IMR-90 (cell line): ENCODE measurements at regions not wholly inside any gene's neighbourhood (a gene's known extent, or its start where the extent isn't known, plus 50 kb on each side); places are given as distances from the start of the nearest gene placed in this dataset.

ENCODE experiments used
- ATAC-seq: fragments of 200-7000 bp; cut with Tn5 transposase; 2 replicates; pipeline ENCODE4 v1.9.1; 2020; ENCODE audit warnings: low read depth, mild to moderate bottlenecking, moderate library complexity
- BruUV-seq: library from RNA; stranded (reverse); fragments of 400-500 nt; replicated peaks from 2 replicates; lab custom pipeline; 2021; lab: Mats Ljungman, UMichigan
- CTCF ChIA-PET: fragments of 300-600 bp; formaldehyde crosslinking; extraction: SDS; loops from one replicate; lab custom pipeline; 2021; ENCODE audit warnings: antibody characterized with exemption; lab: Yijun Ruan, JAX
- POLR2A ChIA-PET: fragments of 300-600 bp; sonication (Branson Sonifier 250); formaldehyde crosslinking; loops from one replicate; lab custom pipeline; 2022; ENCODE audit warnings: antibody characterized with exemption; ENCODE audit not compliant: unreplicated experiment; lab: Charles Lee
- DNase-seq: peaks from one replicate; pipeline ENCODE4 v3.0.0; 2013
- H2AFZ ChIP-seq: replicated peaks from 2 replicates; pipeline ENCODE3; 2013; ENCODE audit warnings: low read length, mild to moderate bottlenecking; ENCODE audit not compliant: poor library complexity
- H2AK5ac ChIP-seq: 2 replicates; pipeline ENCODE4 v1.6.1; 2013; ENCODE audit warnings: low read depth, low read length, inconsistent platforms
- H2AK9ac ChIP-seq: replicated peaks from 2 replicates; pipeline ENCODE3; 2013; ENCODE audit warnings: mild to moderate bottlenecking, low read depth, low read length, moderate library complexity; ENCODE audit not compliant: poor library complexity
- H2BK120ac ChIP-seq: 2 replicates; pipeline ENCODE4 v1.6.1; 2013; ENCODE audit warnings: low read depth, low read length, inconsistent platforms
- H2BK15ac ChIP-seq: 3 replicates; pipeline ENCODE4 v1.6.1; 2013; ENCODE audit warnings: low read depth, low read length, inconsistent platforms
- H2BK20ac ChIP-seq: 2 replicates; pipeline ENCODE4 v1.6.1; 2013; ENCODE audit warnings: low read depth, mild to moderate bottlenecking, inconsistent platforms, low read length, moderate library complexity
- H2BK5ac ChIP-seq: 2 replicates; pipeline ENCODE4 v1.6.1; 2013; ENCODE audit warnings: mild to moderate bottlenecking, low read depth, low read length, inconsistent platforms; ENCODE audit not compliant: poor library complexity, severe bottlenecking
- H3K14ac ChIP-seq: replicated peaks from 2 replicates; pipeline ENCODE4 v1.6.1; 2013; ENCODE audit warnings: low read depth, low read length, inconsistent platforms
- H3K18ac ChIP-seq: 2 replicates; pipeline ENCODE4 v1.6.1; 2013; ENCODE audit warnings: low read depth, low read length, control low read depth
- H3K23ac ChIP-seq: 2 replicates; pipeline ENCODE4 v1.6.1; 2013; ENCODE audit warnings: low read depth, low read length, inconsistent platforms
- H3K27ac ChIP-seq: 2 replicates; pipeline ENCODE4 v1.5.1; 2013; ENCODE audit warnings: mild to moderate bottlenecking, control low read depth, low read length; ENCODE audit not compliant: insufficient read depth
- H3K27me3 ChIP-seq: 2 replicates; pipeline ENCODE4 v1.6.1; 2013; ENCODE audit warnings: low read length; ENCODE audit not compliant: control insufficient read depth, insufficient read depth
- H3K36me3 ChIP-seq: 2 replicates; pipeline ENCODE4 v1.6.1; 2013; ENCODE audit warnings: low read length, mixed read lengths; ENCODE audit not compliant: control insufficient read depth, insufficient read depth
- H3K4ac ChIP-seq: 2 replicates; pipeline ENCODE4 v1.6.1; 2013; ENCODE audit warnings: low read depth, low read length, inconsistent platforms
- H3K4me1 ChIP-seq: 2 replicates; pipeline ENCODE4 v1.6.1; 2013; ENCODE audit warnings: low read length, mixed read lengths; ENCODE audit not compliant: control insufficient read depth, insufficient read depth
- H3K4me2 ChIP-seq: 2 replicates; pipeline ENCODE4 v1.6.1; 2013; ENCODE audit warnings: low read depth, mild to moderate bottlenecking, control low read depth, low read length, moderate library complexity
- H3K4me3 ChIP-seq: 2 replicates; pipeline ENCODE4 v1.5.1; 2013; ENCODE audit warnings: low read depth, mild to moderate bottlenecking, control low read depth, low read length, moderate library complexity; ENCODE audit not compliant: insufficient read depth
- H3K56ac ChIP-seq: 2 replicates; pipeline ENCODE4 v1.6.1; 2013; ENCODE audit warnings: low read length, inconsistent platforms; ENCODE audit not compliant: insufficient read depth; ENCODE audit errors: extremely low read depth
- H3K79me1 ChIP-seq, 2 experiments: 2 replicates each; pipeline ENCODE4 v1.6.1; 2013; ENCODE audit warnings: low read length in 2 of 2, inconsistent platforms in 1 of 2, low read depth in 1 of 2
- H3K9ac ChIP-seq: 2 replicates; pipeline ENCODE4 v1.6.1; 2013; ENCODE audit warnings: low read depth, low read length, control low read depth
- H3K9me1 ChIP-seq: 2 replicates; pipeline ENCODE4 v1.6.1; 2013; ENCODE audit warnings: low read length, inconsistent platforms; ENCODE audit not compliant: insufficient read depth
- H3K9me3 ChIP-seq: 2 replicates; pipeline ENCODE4 v1.6.1; 2013; ENCODE audit warnings: low read length; ENCODE audit not compliant: control insufficient read depth, insufficient read depth
- H4K20me1 ChIP-seq: 2 replicates; pipeline ENCODE4 v1.6.1; 2013; ENCODE audit warnings: low read length, inconsistent platforms; ENCODE audit not compliant: insufficient read depth
- H4K5ac ChIP-seq: 2 replicates; pipeline ENCODE4 v1.6.1; 2013; ENCODE audit warnings: mild to moderate bottlenecking, low read depth, low read length, control low read depth
- H4K8ac ChIP-seq, 2 experiments: 2 replicates each; pipeline ENCODE4 v1.6.1; 2013; ENCODE audit warnings: low read depth in 2 of 2, low read length in 2 of 2, control low read depth in 1 of 2, inconsistent platforms in 1 of 2
- H4K91ac ChIP-seq: 2 replicates; pipeline ENCODE4 v1.6.1; 2013; ENCODE audit warnings: low read depth, low read length, inconsistent platforms; ENCODE audit not compliant: insufficient read depth
- BHLHE40 ChIP-seq: fragments of 150-350 bp; IDR thresholded peaks from 2 replicates; pipeline ENCODE4 v1.6.1; 2016; ENCODE audit warnings: mild to moderate bottlenecking, low read depth, low read length
- CHD1 ChIP-seq: IDR thresholded peaks from 2 replicates; pipeline ENCODE4 v1.6.1; 2012; ENCODE audit warnings: low read depth, low read length, improper control_type of control experiment
- CTCF ChIP-seq: conservative IDR thresholded peaks from 2 replicates; pipeline ENCODE4 v1.5.1; 2012; ENCODE audit warnings: mild to moderate bottlenecking, low read depth, low read length, improper control_type of control experiment
- ELK1 ChIP-seq: fragments of 150-350 bp; IDR thresholded peaks from 2 replicates; pipeline ENCODE4 v1.6.1; 2016; ENCODE audit warnings: low read depth, mild to moderate bottlenecking, low read length, moderate library complexity, borderline replicate concordance
- FOS ChIP-seq: fragments of 150-350 bp; IDR thresholded peaks from 2 replicates; pipeline ENCODE4 v1.6.1; 2016; ENCODE audit warnings: low read depth, low read length
- MAFK ChIP-seq: IDR thresholded peaks from 2 replicates; pipeline ENCODE4 v1.6.1; 2012; ENCODE audit warnings: low read depth, low read length, improper control_type of control experiment
- MXI1 ChIP-seq: IDR thresholded peaks from 2 replicates; pipeline ENCODE4 v1.6.1; 2012; ENCODE audit warnings: low read depth, mild to moderate bottlenecking, low read length, moderate library complexity, borderline replicate concordance
- NFE2L2 ChIP-seq: fragments of 150-350 bp; IDR thresholded peaks from 2 replicates; pipeline ENCODE4 v1.6.1; 2016; ENCODE audit warnings: low read depth, mild to moderate bottlenecking, low read length
- POLR2A ChIP-seq: IDR thresholded peaks from 2 replicates; pipeline ENCODE4 v1.6.1; 2012; ENCODE audit warnings: mild to moderate bottlenecking, low read depth, low read length
- RAD21 ChIP-seq: IDR thresholded peaks from 2 replicates; pipeline ENCODE4 v1.6.1; 2012; ENCODE audit warnings: low read length, improper control_type of control experiment
- RCOR1 ChIP-seq: IDR thresholded peaks from 2 replicates; pipeline ENCODE4 v1.6.1; 2012; ENCODE audit warnings: mild to moderate bottlenecking, low read length, improper control_type of control experiment; ENCODE audit not compliant: insufficient replicate concordance
- RFX5 ChIP-seq: IDR thresholded peaks from 2 replicates; pipeline ENCODE4 v1.8.0; 2012; ENCODE audit warnings: low read depth, mild to moderate bottlenecking, low read length, moderate library complexity
- SMC3 ChIP-seq: fragments of 150-350 bp; IDR thresholded peaks from 2 replicates; pipeline ENCODE4 v1.6.1; 2016; ENCODE audit warnings: low read depth, mild to moderate bottlenecking, antibody characterized with exemption, low read length, moderate library complexity
- USF2 ChIP-seq: fragments of 150-350 bp; IDR thresholded peaks from 2 replicates; pipeline ENCODE4 v1.6.1; 2017; ENCODE audit warnings: mild to moderate bottlenecking, antibody characterized with exemption, low read length, low read depth
- WGBS, 2 experiments: methylation state at CpG; one replicate each; pipeline versions ENCODE4 v1.1.5 to v1.1.7; 2013; ENCODE audit warnings: missing lambda C conversion rate in 2 of 2; ENCODE audit not compliant: insufficient read length in 1 of 2; ENCODE audit errors: extremely low coverage in 2 of 2; 5-methylcytosine and 5-hydroxymethylcytosine counted together
- dilution Hi-C: fragments of 300-500 bp; cut with HindIII; formaldehyde crosslinking; loops from one replicate; pipeline ENCODE4 v1.14.3; 2018; ENCODE audit warnings: low sequenced_read_pairs; ENCODE audit not compliant: unreplicated experiment
- in situ Hi-C: fragments of 300-500 bp; cut with MboI; formaldehyde crosslinking; loops from 3 replicates; pipeline ENCODE4 v1.14.3; 2019; ENCODE audit warnings: low sequenced_read_pairs, inconsistent platforms, mixed read lengths
- intact Hi-C: fragments of 100-400 bp; cut with micrococcal nuclease; formaldehyde crosslinking; loops from 2 replicates; pipeline ENCODE4 v1.10.0; 2022

- Histone ChIP-seq H2BK20ac (no peak overlapping the region), H4K8ac (no peak overlapping the region), H2AK5ac (no peak overlapping the region), H3K9me3 (no peaks in the 10 kb centered on the region), H3K36me3 (no peaks in the 10 kb centered on the region), H3K9ac (no peak overlapping the region), H3K56ac (no peak overlapping the region), H2BK15ac (no peak overlapping the region), H3K18ac (no peak overlapping the region), H3K79me1 (no peaks in the 10 kb centered on the region), H2BK5ac (no peak overlapping the region), H4K5ac (no peak overlapping the region), H3K4me2 (no peak overlapping the region), H4K91ac (no peak overlapping the region), H3K23ac (no peak overlapping the region), H2AK9ac (no peak overlapping the region), H2AFZ (no peak overlapping the region), H3K4me1 (no peaks in the 10 kb centered on the region), H3K9me1 (no peaks in the 10 kb centered on the region), H3K27me3 (no peaks in the 10 kb centered on the region), H4K20me1 (no peaks in the 10 kb centered on the region), H2BK120ac (no peak overlapping the region), H3K4me3 (no peak overlapping the region), H3K14ac (no peak overlapping the region), H3K27ac (no peak overlapping the region), H3K4ac (no peak overlapping the region)
- CTCF ChIA-PET, result interaction anchor here (0.6 to 0.7 kb wide), 3 partner anchors 10 to 960 kb away, joined by 3 read pairs; no protein-coding TSS in a partner anchor
- ATAC-seq, result peak; percentile 68; the same call in 1 of the 2 replicates
- no TSS peak for BruUV-seq
- DNase-seq, result peak; percentile 30
- intact Hi-C loops, result loop anchor here (1.0 to 5.0 kb wide), 3 partner anchors 960 to 1547 kb away; no protein-coding TSS in a partner anchor
- in situ Hi-C loops, result loop anchor here (25.0 kb wide), 1 partner anchor 957 kb away; no protein-coding TSS in a partner anchor
- WGBS, 2 experiments, result 0% methylated on average over 1 of the region's 4 CpGs; no CpG with 5 or more reads in 1 of the 2 experiments
- dilution Hi-C loops, result no loop called here
- POLR2A ChIA-PET, result no interaction called here
- TF ChIP-seq ELK1, result no peak
- TF ChIP-seq FOS, result no peak
- TF ChIP-seq POLR2A, result no peak
- no peak for TF ChIP-seq RFX5
- peak; percentile 84 for TF ChIP-seq CTCF
- TF ChIP-seq SMC3, result peak; percentile 66
- TF ChIP-seq CHD1, result no peak
- no peak for TF ChIP-seq MXI1
- TF ChIP-seq RCOR1, result no peak
- no peak for TF ChIP-seq MAFK
- no peak for TF ChIP-seq NFE2L2
- TF ChIP-seq BHLHE40, result no peak
- TF ChIP-seq RAD21, result peak; percentile 77
- TF ChIP-seq USF2, result no peak
Observed at GRCh38 chr5:100430268-100431195, 104.6 kb upstream of the FAM174A start.
